ENCODE measurements at regions not wholly inside any gene's neighbourhood (a gene's known extent, or its start where the extent isn't known, plus 50 kb on each side); places are given as distances from the start of the nearest gene placed in this dataset.

DNA sequence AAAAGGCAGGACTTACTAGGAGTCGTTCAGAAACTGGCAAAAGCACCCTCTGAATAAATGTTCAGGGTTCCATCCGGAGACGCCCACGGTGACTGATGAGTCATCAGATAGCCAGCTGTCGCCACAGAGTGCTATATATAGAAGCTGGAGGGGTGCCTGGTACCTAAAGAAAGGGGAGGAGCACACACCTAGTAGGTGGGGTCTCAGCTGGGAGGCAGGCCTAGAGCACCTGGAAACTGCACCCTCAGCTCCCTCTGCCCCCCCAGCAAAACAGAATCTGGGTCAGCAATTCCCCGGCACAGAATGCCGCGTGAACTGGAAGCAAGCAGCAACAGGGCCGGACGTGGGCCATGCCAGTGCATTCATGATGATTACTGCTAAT lies 242.0 kb downstream of the BCOR start:
- Mint-ChIP-seq H3K9me3 (peaks cover 21% of the 10 kb centered on the region), H3K4me1 (peaks cover 47% of the 10 kb centered on the region), H3K27me3 (ENCODE audit: low read depth, poor library complexity) (peaks cover 14% of the 10 kb centered on the region), H3K4me3 (no peak overlapping the region), H3K36me3 (ENCODE audit: low read depth) (no peaks in the 10 kb centered on the region), H3K27ac (no peak overlapping the region)
- no peak for DNase-seq
- TF ChIP-seq, protein P1, sequence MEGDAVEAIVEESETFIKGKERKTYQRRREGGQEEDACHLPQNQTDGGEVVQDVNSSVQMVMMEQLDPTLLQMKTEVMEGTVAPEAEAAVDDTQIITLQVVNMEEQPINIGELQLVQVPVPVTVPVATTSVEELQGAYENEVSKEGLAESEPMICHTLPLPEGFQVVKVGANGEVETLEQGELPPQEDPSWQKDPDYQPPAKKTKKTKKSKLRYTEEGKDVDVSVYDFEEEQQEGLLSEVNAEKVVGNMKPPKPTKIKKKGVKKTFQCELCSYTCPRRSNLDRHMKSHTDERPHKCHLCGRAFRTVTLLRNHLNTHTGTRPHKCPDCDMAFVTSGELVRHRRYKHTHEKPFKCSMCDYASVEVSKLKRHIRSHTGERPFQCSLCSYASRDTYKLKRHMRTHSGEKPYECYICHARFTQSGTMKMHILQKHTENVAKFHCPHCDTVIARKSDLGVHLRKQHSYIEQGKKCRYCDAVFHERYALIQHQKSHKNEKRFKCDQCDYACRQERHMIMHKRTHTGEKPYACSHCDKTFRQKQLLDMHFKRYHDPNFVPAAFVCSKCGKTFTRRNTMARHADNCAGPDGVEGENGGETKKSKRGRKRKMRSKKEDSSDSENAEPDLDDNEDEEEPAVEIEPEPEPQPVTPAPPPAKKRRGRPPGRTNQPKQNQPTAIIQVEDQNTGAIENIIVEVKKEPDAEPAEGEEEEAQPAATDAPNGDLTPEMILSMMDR (IDR thresholded peaks at IDR 0.05), result no peak

DNA sequence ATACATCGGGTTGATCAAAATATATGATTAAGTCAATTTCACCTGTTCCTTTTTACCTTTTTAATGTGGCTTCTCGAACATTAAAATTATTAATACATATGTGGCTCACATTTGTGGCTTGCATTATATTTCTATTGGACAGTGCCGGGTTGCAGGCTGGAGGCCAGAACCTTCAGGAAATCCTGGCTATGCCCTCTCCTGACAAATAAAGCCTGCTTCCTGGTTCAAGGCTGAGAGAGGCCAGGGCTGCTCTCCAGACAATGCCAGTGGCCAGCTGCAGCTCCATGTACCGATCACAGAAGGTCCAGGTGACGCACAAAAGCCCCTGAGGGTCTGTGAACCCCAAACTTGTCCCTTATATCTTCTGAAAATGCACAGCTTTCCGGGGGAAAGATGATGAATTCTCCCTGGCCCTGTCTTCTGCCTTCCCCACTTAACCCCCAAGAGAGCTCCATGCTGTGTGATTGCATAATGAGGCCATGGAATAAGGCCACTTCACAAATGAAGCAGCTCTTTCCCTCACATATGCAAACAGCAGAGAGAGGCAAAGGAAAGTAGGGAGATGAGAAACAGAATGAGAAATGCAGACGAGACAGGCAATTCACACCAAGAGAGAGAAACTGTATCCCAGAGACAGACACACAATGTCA lies 241.2 kb downstream of the BCOR start:
- DNase-seq, result no peak
- Mint-ChIP-seq H3K36me3 (ENCODE audit: low read depth) (no peaks in the 10 kb centered on the region), H3K4me1 (peaks cover 43% of the 10 kb centered on the region), H3K27me3 (ENCODE audit: low read depth, poor library complexity) (peaks cover 16% of the 10 kb centered on the region), H3K27ac (no peak overlapping the region), H3K9me3 (peaks cover 22% of the 10 kb centered on the region), H3K4me3 (no peak overlapping the region)
- TF ChIP-seq, protein P1 (IDR thresholded peaks at IDR 0.05), result no peak

DNA sequence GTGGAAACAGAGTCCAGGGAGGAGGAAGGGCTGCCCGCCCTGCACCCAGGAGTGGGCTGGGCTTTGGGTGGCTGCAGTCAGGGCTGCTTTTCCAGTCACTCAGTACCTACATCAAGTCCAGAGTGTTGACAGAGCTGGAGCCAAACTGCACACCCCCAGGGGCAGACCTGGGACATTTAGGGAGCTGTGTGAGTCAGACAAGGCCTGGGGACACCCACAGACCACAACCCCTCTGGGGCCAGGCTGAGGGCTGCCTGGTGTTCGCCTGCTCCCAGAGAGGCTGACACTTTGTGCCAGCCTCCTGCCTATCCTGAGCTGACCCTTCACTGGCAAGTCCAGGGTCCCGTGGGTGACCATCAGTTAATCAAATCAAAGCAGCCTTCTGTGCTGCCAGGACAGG lies 240.0 kb downstream of the BCOR start:
- TF ChIP-seq, protein P1 (IDR thresholded peaks at IDR 0.05), result no peak
- peaks cover 19% of the 10 kb centered on the region for H3K27me3 Mint-ChIP-seq (ENCODE audit: low read depth, poor library complexity)
- H3K36me3 Mint-ChIP-seq (ENCODE audit: low read depth), result no peaks in the 10 kb centered on the region
- no peak overlapping the region for H3K4me3 Mint-ChIP-seq
- no peak for DNase-seq
- peaks cover 31% of the 10 kb centered on the region for H3K4me1 Mint-ChIP-seq
- H3K9me3 Mint-ChIP-seq, result peaks cover 28% of the 10 kb centered on the region
- no peak overlapping the region for H3K27ac Mint-ChIP-seq

DNA sequence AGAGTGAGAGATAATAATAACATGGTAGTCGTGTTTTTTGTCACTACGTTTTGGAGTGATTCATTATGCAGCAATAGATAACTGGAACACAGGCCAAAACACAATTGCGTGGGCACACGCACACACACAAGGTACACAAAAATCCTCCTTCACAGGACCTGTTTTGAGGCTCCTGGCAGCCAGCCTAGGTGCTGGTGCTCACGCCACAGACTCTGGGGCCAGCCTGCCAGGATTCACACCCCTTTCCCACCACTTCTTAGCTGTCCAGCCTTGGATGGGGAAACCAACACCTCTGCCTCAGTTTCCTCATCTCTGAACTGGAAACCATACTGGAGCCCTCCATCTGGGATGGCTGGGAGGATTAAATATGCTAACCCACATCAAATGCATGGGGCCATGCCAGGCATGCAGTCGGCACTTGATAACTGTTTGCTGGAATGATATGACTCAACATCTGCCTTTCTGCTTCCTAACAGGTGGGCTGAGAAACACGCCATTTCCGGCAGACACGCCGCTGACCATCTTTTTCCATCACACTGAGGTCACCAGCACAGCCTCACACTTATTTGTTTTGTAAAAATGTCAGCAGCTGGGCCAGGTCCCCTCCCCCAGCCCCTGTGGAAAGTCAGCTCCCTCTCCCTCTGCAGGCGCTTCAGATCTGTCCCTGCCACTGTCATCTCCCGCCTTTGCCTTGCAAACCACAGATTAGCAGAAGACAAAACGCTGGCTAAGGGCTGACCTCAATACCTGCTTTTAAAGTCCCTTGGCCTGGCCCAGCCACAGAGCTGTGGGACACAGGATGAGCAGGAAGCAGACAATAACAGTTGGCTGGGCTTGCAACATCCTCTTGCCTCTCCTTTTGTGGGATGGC lies 237.5 kb downstream of the BCOR start:
- H3K4me1 Mint-ChIP-seq, result peaks cover 19% of the 10 kb centered on the region
- H3K36me3 Mint-ChIP-seq (ENCODE audit: low read depth), result no peaks in the 10 kb centered on the region
- H3K9me3 Mint-ChIP-seq, result peaks cover 38% of the 10 kb centered on the region
- H3K4me3 Mint-ChIP-seq, result no peak overlapping the region
- DNase-seq, result no peak
- no peak overlapping the region for H3K27ac Mint-ChIP-seq
- H3K27me3 Mint-ChIP-seq (ENCODE audit: low read depth, poor library complexity), result peaks cover 14% of the 10 kb centered on the region
- TF ChIP-seq, protein P1 (IDR thresholded peaks at IDR 0.05), result no peak

DNA sequence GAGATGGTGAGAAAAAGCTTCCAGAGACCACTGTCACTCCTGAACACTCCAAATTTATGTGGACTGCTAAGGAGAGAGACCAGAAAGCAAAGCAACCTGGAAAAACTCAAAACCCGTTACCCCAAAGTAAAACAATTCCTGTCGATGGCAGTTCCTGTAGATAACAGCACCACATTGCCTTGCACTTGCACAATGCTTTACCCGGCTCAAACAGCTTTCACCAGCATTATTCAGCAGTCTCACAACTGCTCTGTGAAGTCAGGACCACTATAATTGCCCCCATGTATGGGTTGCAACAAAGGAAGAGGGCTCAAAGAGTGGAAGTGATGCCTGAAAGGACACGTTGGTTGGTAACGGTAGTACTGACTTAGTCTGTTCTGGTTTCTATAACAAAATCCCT lies 234.8 kb downstream of the BCOR start:
- no peaks in the 10 kb centered on the region for H3K36me3 Mint-ChIP-seq (ENCODE audit: low read depth)
- TF ChIP-seq, protein P1 (IDR thresholded peaks at IDR 0.05), result no peak
- H3K9me3 Mint-ChIP-seq, result peaks cover 32% of the 10 kb centered on the region
- no peak overlapping the region for H3K4me3 Mint-ChIP-seq
- peaks cover 28% of the 10 kb centered on the region for H3K4me1 Mint-ChIP-seq
- H3K27me3 Mint-ChIP-seq (ENCODE audit: low read depth, poor library complexity), result peaks cover 10% of the 10 kb centered on the region
- no peak overlapping the region for H3K27ac Mint-ChIP-seq
- DNase-seq, result no peak

Data from nephron progenitor cell (in vitro differentiated cells).